SH-SY5Y (cell line): ENCODE measurements at regions not wholly inside any gene's neighbourhood (a gene's known extent, or its start where the extent isn't known, plus 50 kb on each side); places are given as distances from the start of the nearest gene placed in this dataset.

Source experiments
- GATA2 ChIP-seq: IDR thresholded peaks from 2 replicates; pipeline ENCODE4 v1.6.1; 2011; ENCODE audit warnings: mild to moderate bottlenecking, low read depth, low read length
- GATA3 ChIP-seq: IDR thresholded peaks from 2 replicates; pipeline ENCODE4 v1.6.1; 2011; ENCODE audit warnings: low read depth, mild to moderate bottlenecking, low read length, moderate library complexity

DNA sequence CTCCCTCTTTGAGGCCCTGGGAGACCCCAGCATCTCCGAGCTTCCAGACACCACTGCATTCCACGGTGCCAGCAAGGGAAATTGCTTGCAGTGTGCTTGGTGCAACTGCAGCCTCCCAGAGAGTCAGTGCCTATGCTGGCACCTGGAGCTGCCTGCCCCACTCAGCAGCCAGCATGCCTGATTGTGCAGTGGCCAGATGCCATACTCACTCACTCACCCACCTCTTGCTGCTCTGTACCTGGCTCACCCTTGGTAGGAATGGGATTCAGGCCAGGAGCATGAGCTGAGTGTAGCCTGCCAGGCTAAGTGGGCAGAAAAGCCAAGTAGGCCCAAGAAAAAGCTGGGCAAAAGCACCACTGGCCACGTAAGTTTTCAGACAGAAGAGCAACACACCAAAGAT is 651.4 kb downstream of the GABRG1 start:
- TF ChIP-seq GATA3 (no peak), GATA2 (no peak)
